Gastroesophageal sphincter (tissue), 4 donors: ENCODE measurements at regions not wholly inside any gene's neighbourhood (a gene's known extent, or its start where the extent isn't known, plus 50 kb on each side); places are given as distances from the start of the nearest gene placed in this dataset.
"Not testable (repeated sequence)": the region's sequence is repeated elsewhere in the genome, so short reads cannot be mapped to it uniquely, and the experiment has no call there.

ENCODE experiments used
- ATAC-seq: fragments of 150-250 bp; one replicate; pipeline ENCODE4 v1.9.1; 2016; ENCODE audit warnings: mild to moderate bottlenecking, moderate library complexity
- H3K27ac ChIP-seq, 4 donors: fragments of 200-600 bp; sonication (generic) in 3 of 4; 1 replicate in 3 of 4; 2 replicates in 1 of 4; pipeline ENCODE4 v1.5.1; 2016 to 2019
- H3K27me3 ChIP-seq: fragments of 200-600 bp; sonication (generic); one replicate; pipeline ENCODE4 v1.5.1; 2019
- H3K36me3 ChIP-seq, 2 donors: fragments of 200-600 bp; sonication (generic); one replicate each; pipeline ENCODE4 v1.5.1; 2019; ENCODE audit warnings: control low read depth in 1 of 2
- H3K4me1 ChIP-seq, 3 donors: fragments of 200-600 bp; sonication (generic); 1 replicate in 2 of 3; 2 replicates in 1 of 3; pipeline ENCODE4 v1.5.1; 2016 to 2019; ENCODE audit warnings: control low read depth in 2 of 3
- H3K4me3 ChIP-seq, 2 donors: fragments of 200-600 bp; sonication (generic); one replicate each; pipeline ENCODE4 v1.5.1; 2019; ENCODE audit warnings: mild to moderate bottlenecking in 1 of 2, moderate library complexity in 1 of 2
- H3K9me3 ChIP-seq, 3 donors: fragments of 200-600 bp; sonication (generic); one replicate each; pipeline ENCODE4 v1.5.1; 2017 to 2019; ENCODE audit warnings: control low read depth in 2 of 3
- EP300 ChIP-seq: sonication (generic); formaldehyde crosslinking; IDR thresholded peaks from one replicate; pipeline ENCODE4 v1.6.1; 2017; ENCODE audit warnings: antibody characterized with exemption, mild to moderate bottlenecking
- POLR2A ChIP-seq, 2 donors: fragments of 450-650 bp; IDR thresholded peaks; one replicate each; pipeline ENCODE4 v1.6.1; 2017; ENCODE audit warnings: antibody characterized with exemption in 2 of 2, mild to moderate bottlenecking in 2 of 2, moderate library complexity in 1 of 2
- POLR2AphosphoS5 ChIP-seq: sonication (generic); formaldehyde crosslinking; IDR thresholded peaks from one replicate; pipeline ENCODE4 v1.6.1; 2017; ENCODE audit warnings: antibody characterized with exemption
- WGBS, 2 donors: methylation state at CpG; one replicate each; pipeline ENCODE4 v1.1.5; 2018; ENCODE audit warnings: low coverage in 1 of 2; 5-methylcytosine and 5-hydroxymethylcytosine counted together
- TF ChIP-seq, protein P1 (sequence below), 4 experiments: fragments of 200-600 bp in 2 of 4; fragments of 450-650 bp in 2 of 4; sonication (generic) in 1 of 4; IDR thresholded peaks; one replicate each; pipeline ENCODE4 v1.5.1; 2017 to 2019; ENCODE audit warnings: antibody characterized with exemption in 4 of 4, mild to moderate bottlenecking in 2 of 4, moderate library complexity in 2 of 4

DNA sequence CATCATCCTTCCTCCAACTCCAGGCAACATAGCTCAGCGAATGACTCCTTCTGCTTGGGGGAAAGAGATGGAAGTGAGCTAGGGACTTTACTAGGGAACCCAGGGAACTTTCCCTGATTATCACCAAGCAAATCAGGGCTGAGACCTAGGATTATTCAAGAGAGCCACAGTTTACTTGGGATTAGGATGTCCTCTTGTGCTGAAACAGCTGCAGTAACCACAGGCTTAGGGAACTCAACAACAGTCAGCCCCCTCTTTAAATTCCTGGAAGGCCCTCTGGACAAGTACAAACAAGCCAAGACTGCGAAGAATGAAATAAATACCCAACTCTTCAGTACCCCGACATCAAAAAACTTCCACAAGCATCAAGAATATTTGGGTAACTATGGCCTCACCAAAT, 700.9 kb downstream of the COL12A1 start:
- Histone ChIP-seq H3K36me3 (no peaks in the 10 kb centered on the region), H3K4me3 (no peak overlapping the region), H3K9me3 (peaks cover 0 to 21% (median 0%) of the 10 kb centered on the region in 3 donors), H3K4me1 (no peaks in the 10 kb centered on the region), H3K27ac (no peak overlapping the region), H3K27me3 (no peaks in the 10 kb centered on the region)
- WGBS, 2 donors = 87 to 92% methylated on average over 2 of the region's 3 CpGs
- no peak for ATAC-seq
- TF ChIP-seq EP300 (no peak), POLR2A (IDR thresholded peaks at IDR 0.05) (no peak)
- TF ChIP-seq, protein P1, sequence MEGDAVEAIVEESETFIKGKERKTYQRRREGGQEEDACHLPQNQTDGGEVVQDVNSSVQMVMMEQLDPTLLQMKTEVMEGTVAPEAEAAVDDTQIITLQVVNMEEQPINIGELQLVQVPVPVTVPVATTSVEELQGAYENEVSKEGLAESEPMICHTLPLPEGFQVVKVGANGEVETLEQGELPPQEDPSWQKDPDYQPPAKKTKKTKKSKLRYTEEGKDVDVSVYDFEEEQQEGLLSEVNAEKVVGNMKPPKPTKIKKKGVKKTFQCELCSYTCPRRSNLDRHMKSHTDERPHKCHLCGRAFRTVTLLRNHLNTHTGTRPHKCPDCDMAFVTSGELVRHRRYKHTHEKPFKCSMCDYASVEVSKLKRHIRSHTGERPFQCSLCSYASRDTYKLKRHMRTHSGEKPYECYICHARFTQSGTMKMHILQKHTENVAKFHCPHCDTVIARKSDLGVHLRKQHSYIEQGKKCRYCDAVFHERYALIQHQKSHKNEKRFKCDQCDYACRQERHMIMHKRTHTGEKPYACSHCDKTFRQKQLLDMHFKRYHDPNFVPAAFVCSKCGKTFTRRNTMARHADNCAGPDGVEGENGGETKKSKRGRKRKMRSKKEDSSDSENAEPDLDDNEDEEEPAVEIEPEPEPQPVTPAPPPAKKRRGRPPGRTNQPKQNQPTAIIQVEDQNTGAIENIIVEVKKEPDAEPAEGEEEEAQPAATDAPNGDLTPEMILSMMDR (IDR thresholded peaks at IDR 0.05) = no peak

DNA sequence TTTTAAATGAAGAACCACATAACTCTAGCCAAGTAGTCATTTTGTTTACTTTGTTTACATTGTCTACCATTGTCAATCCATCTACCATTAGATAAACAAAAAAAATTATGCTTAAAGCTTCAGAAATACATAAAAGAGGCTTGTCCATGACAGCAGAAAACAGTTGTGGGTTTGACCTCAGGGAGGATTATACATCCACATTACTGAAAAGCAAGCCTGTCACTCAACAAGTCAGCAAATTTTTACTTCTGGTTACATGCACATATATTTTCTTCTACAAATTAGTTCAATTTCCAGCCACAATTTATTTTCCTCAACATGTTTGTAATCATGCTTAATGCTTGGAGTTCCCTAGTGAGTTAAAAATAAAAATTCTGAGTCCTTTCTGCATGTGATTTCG, 713.3 kb downstream of the COL12A1 start:
- ATAC-seq = no peak
- no peak overlapping the region for H3K4me3 ChIP-seq
- 53 to 75% methylated on average over 1 of the region's 1 CpG for WGBS, 2 donors
- H3K9me3 ChIP-seq = no peaks in the 10 kb centered on the region
- no peak overlapping the region for H3K27ac ChIP-seq
- H3K4me1 ChIP-seq = no peaks in the 10 kb centered on the region
- no peaks in the 10 kb centered on the region for H3K36me3 ChIP-seq
- no peak for TF ChIP-seq EP300
- TF ChIP-seq, protein P1 (IDR thresholded peaks at IDR 0.05) = no peak
- no peak for TF ChIP-seq POLR2AphosphoS5
- TF ChIP-seq POLR2A (IDR thresholded peaks at IDR 0.05) = no peak
- no peaks in the 10 kb centered on the region for H3K27me3 ChIP-seq

DNA sequence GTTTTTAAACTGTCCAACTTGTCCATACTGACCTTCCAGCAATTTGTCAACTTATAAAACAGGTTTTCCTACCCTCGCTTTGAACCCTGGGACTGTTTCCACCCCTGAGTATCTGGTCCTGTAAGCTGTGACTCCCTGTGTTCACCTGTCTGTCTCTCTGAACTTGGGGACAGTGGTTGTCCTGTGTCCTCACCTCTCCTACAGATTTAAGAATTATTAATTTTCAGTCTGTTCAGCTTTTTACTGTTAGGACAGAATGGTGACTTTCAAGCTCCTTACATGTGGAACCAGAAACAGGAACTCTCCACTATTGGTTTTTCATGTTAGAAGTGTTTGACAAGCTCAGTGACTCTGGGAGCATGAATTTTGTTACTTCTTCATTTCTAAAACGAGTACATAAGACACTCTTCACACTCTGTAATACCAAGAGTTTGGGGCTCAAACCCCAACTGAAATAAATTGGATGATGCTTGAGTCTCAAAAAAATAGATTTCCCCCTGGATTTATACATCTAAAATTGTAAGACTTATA, 713.9 kb downstream of the COL12A1 start:
- H3K27me3 ChIP-seq = no peaks in the 10 kb centered on the region
- TF ChIP-seq POLR2A (IDR thresholded peaks at IDR 0.05) (no peak), POLR2AphosphoS5 (no peak), EP300 (no peak)
- TF ChIP-seq, protein P1 (IDR thresholded peaks at IDR 0.05) = no peak
- H3K4me3 ChIP-seq = no peak overlapping the region
- no peak overlapping the region for H3K27ac ChIP-seq
- H3K4me1 ChIP-seq = no peaks in the 10 kb centered on the region
- no peaks in the 10 kb centered on the region for H3K36me3 ChIP-seq
- no peaks in the 10 kb centered on the region for H3K9me3 ChIP-seq
- 67 to 85% methylated on average over 2 of the region's 2 CpGs for WGBS, 2 donors
- ATAC-seq = no peak

DNA sequence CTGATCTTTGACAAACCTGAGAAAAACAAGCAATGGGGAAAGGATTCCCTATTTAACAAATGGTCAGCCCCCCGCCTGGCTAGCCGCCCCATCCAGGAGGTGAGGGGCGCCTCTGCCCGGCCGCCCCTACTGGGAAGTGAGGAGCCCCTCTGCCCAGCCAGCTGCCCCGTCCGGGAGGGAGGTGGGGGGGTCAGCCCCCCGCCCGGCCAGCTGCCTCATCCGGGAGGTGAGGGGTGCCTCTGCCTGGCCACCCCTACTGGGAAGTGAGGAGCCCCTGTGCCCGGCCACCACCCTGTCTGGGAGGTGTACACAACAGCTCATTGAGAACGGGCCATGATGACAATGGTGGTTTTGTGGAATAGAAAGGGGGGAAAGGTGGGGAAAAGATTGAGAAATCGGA, 717.1 kb downstream of the COL12A1 start:
- not testable (repeated sequence) for ATAC-seq
- no CpG with 5 or more reads among the region's 13 CpGs for WGBS, 2 donors

DNA sequence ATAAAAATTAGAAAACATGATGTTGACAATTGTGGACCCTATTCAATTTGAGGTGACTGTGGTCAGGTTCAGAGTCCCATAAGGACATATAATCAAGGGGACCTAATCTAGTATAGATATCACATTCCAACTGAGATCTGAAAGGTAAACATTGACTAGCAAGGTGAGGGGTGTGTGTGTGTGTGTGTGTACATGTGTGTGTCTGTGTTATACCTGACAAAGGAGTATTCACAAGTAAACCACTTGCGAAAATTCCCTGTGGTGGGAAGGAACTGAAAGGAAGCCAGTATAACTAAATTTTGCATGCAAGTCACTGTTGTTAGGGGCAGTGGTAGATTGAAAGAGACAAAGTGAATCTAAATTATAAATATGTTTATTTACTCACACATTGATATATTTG, 723.7 kb downstream of the COL12A1 start:
- ATAC-seq = no peak
- TF ChIP-seq EP300 (no peak), POLR2AphosphoS5 (no peak), POLR2A (IDR thresholded peaks at IDR 0.05) (no peak)
- TF ChIP-seq, protein P1 (IDR thresholded peaks at IDR 0.05) = no peak
- H3K4me1 ChIP-seq = peaks cover 0 to 9% (median 0%) of the 10 kb centered on the region in 3 donors
- H3K36me3 ChIP-seq = no peaks in the 10 kb centered on the region
- no peaks in the 10 kb centered on the region for H3K9me3 ChIP-seq
- H3K4me3 ChIP-seq = no peak overlapping the region
- 96 to 100% methylated on average over 1 of the region's 1 CpG for whole genome bisulfite sequencing, 2 donors
- no peak overlapping the region for H3K27ac ChIP-seq
- H3K27me3 ChIP-seq = no peaks in the 10 kb centered on the region

More for the DNA sequence above, 717.1 kb downstream of the COL12A1 start:
- H3K27me3 ChIP-seq, H3K9me3 ChIP-seq, H3K4me1 ChIP-seq, H3K36me3 ChIP-seq, H3K4me3 ChIP-seq, H3K27ac ChIP-seq: not testable (repeated sequence)
